HG02870 (cell line): ENCODE measurements at regions not wholly inside any gene's neighbourhood (a gene's known extent, or its start where the extent isn't known, plus 50 kb on each side); places are given as distances from the start of the nearest gene placed in this dataset.
"Not testable (repeated sequence)": the region's sequence is repeated elsewhere in the genome, so short reads cannot be mapped to it uniquely, and the experiment has no call there.

Source experiments
- ATAC-seq: cut with Tn5 transposase; IDR thresholded peaks from one replicate; pipeline ENCODE4 v1.9.1; 2021; ENCODE audit warnings: mild to moderate bottlenecking, moderate library complexity; ENCODE audit not compliant: unreplicated experiment

DNA sequence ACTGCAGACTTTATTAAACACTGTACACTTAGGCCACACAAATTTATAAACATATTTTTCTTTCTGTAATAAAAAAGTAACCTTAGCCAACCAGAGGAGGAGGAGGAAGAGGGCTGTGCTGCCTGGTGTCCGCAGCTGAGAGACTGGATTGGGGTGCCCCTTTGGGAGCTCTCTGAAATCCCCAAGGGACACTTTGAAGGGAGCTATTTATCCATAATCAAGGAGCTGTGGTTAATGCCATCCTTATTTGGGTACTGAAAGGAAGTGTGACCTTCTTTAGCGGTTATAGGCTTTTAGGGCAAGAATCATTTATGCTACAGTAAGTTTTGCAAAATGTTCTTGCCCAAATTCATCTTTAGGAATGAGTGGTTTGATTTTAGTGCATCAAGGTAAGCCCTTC lies 125.8 kb downstream of the RASSF10 start:
- no peak for ATAC-seq

DNA sequence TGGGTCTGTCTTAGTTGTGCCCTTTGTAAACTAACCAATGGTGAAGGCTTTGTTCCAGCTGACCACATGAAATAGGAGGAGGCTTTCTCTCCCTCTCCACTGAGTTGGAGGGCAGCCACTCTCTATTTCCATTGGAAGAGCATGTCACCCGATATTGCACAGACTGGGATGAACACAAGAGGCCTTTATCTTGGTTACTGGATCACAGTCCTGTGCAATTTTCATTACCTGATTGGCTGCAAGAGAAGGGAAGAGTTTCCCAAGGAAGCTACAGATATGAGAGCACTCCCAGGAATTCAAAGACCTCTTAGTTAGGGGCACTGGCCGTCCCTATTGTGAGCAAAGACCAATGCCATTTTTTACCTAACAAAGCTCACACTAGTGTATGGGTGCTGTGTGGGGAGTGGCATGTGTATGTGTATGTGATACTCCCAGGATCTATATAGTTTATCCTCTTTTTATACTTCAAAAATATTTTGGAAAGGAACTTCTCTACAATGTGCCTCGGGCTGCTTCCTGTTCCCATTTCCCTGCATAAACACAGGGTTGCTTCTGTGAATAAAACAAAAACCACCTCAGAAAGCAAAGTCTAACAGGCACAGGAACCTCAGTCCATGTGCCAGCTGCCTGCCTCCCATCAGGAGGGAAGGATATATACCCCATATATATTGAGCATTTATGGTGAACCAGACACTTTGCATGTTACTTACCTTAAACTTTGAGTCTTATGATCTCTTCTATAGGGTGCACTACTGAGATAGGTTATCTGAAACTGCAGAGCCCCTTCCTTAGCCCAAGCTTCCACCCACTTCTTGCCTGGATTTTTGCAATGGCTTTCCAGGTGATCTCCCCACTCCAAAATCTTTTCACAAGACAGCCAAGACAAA lies 126.5 kb downstream of the RASSF10 start:
- no peak for ATAC-seq

DNA sequence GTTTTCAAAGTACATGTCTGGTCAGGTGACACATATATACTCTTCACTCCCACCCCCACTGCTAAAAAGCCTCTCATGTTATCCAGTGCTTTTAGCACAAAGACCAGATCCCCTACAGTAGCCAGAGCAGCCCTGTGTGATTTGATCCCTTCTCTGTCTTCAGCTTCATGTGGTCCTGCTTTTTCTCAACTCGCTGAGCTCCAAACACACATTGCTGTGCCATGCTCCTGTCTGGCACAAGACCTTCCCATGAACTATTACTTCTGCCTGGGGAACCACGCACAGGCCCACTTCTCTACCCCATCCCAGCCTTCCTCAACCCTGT lies 127.1 kb downstream of the RASSF10 start:
- ATAC-seq = no peak

DNA sequence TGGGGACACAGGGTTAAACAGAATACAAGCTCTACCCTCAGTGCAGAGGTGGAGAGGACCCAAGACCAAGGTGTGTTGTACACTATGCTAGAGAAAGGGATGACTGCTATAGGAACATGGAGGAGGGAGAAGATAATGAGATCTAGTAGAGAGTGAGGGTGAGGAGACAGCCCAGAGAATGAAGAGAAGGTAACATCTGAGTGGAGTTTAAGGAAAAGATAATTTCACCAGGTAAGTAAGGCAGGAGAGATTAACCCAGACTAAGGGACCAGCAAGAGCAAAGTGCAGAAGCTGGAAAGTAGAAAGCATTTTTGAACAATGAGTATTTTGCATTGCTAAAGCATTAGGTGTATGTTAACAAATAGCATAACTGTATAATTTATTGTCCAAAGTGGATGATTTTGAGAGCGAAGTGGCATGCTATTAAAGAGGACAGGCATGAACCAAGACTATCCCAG lies 128.8 kb downstream of the RASSF10 start:
- no peak for ATAC-seq

DNA sequence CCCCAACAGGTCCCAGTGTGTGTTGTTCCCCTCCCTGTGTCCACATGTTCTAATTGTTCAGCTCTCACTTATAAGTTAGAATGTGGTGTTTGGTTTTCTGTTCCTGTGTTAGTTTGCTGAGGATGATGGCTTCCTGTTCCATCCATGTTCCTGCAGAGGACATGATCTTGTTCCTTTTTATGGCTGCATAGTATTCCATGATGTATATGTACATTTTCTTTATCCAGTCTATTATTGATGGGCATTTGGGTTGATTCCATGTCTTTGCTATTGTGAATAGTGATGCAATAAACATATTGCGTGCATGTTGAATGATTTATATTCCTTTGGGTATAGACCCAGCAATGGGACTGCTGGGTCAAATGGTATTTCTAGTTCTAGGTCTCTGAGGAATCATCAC lies 130.0 kb downstream of the RASSF10 start:
- ATAC-seq = not testable (repeated sequence)

DNA sequence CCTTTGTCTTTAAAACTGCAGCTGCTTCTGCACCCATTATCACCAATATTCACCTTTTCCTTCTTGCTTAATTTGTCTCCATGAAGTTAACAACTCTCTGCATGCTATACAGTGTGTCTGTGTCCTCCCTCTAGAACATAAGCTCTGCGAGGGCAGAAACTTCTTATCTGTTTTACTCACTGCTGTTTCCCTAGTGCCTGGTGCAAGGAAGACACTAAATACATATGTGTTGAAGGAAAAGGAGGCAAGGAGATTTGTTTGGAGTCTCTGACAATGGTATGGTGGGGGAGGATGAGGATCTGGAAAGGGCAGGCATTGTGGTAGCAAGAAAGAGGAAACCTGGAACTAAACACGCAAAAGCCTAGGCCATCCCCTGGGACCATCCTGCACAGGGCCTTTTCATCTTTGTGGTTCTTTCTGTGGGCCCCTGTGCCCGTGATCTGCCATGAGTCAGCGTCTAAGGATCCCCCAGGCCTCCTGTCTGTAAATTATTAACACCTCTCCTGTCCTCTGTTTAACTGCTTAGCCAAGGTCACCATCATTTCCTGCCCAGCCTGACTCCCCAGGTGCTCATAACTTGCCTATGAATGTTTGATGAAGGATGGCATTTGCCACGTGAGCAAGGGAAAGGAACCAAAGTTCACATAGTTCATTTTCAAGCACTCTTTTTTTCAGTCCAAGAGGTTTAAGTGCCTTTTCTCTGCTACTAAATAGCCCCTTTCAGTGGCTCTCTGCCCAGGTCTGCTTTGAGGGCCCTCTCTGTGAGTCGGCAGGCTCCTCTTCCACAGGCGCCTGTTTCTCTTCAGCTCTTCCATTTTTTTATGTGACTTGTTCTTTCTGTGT lies 131.1 kb downstream of the RASSF10 start:
- no peak for ATAC-seq

DNA sequence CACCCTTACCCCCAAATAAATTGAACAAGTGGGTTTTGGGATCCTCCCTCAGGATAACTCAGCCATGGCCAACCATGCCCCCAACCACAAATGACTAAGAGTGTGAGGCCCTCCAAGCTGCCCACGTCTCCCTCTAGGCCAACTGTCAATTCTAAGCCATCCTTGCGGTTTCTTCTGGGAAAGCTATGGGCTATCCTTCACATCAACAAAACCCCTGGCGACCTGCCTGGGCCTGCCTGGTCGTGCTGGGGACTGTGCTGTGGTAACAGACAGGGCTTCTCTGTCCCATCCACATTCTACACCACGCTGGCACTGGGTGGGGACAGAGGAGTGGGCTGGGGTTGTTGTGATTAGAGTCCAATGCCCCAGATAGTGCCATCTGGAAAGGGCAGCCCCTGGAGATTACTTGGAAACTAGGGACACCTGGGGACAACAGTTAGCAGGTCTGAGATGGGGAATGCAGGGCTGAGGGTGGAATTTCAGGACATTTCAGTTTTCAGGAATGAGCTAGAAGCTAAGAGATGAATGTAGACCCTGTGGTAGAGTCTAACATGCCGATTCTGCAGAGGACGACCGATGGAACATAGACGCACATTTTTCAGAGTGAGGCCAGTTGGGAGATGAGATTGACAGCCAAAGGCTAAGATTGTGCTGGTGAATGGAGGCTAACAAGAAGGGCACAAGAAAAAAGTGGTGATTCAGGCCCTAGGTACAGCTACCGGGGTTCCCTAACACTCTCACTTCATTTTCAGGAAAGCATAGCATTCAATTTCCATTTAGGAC lies 131.9 kb downstream of the RASSF10 start:
- no peak for ATAC-seq

DNA sequence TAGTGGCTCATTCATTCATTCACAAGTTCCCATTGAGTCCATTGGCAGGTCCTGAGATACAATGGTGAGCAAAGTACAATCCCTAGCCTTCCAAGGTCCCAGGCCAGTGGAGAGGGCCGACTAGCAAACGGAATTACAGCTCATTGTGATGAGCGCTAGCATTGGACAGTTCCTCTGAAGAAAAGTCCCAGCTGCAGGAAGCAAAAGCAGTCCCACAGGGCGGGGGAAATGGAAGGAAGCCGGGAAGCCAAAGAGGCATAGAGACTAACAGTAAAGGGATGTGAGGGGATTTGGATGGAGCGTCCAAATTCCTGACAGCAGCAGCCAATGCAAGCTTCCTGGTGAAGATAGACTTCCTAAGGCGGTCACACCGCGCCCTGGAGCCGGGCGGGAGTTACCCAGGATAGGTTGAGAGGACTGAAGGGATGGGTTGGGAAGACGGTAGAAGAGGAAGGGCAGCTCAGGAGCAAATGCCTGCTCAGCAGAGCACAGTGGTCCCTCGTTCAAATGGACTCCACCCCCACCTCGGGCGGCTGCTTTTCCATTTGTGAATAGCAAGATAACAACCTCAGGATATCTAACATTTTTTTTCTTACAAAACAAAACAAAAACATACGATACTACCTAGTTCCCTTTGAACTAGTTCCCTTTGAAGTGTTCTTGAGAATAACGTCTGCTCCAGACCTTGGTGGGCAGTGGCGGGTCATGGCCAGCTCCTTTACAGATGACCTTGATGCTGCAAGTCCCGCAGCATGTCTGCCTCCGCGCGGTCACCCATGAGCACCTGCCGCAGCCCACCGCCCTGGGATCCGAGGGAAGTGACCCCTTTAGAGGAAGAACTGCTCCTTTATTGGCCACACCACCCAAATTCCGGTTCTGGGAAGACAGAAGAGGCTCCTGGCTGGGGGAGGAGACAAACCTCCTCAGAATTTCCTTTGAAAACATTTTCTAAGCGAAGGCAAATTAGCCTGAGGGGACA lies 132.9 kb downstream of the RASSF10 start:
- ATAC-seq = no peak

DNA sequence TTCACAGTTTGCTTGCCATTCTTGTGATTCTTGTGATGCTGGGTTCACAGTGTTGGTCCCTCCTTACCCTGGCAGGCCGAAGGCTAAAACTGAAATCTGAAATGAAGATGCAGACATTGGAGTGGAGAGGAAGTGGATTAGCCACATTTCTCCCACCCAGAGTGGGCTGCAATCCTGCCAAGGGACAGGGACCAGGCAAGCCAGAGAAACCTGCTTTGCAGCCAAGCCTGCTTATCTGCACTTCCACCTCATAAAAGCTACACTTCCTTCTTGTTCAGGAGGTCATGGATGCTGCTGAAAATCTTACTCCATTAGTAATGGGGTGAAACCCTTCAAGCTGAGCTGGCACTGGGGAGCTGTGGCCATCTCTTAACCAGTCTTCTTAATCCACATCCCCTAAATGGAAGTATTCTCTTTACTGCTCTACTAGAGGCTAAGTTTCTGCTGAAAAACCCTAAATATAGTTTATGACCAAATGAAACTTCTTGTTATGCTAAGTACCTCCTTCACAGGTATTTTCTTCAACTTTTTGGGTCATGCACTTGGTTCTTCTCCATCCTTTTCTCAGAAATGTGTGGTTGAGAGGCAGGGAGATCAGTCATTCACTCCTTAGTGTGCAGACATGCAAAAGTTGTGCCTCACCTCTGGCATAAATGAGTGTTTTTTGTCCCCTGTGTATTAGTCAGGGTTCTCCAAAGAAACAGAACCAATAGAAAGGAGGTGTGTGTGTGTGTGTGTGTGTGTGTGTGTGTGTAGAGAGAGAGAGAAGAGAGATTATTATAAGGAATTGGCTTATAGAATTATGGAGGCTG lies 133.9 kb upstream of the BMAL1 start:
- ATAC-seq = no peak

DNA sequence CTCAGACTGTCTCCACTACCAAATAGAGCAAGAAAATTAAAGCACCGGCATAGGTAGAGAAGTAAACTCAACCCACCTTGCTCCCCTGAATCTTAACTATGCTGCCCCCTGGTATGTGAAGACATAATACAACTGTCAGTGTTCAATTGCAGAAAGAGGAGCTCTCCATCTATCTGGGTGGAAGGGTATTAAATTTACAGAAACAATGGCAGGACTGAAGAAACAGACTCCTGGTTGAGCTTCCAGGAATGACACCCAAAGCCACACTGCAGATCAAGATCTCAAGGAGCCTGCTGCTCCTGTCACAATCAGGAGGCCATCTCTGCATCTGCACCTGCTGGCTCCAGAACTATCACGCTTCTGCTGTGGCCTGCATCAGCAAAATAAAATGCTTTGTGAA lies 132.1 kb upstream of the BMAL1 start:
- no peak for ATAC-seq

DNA sequence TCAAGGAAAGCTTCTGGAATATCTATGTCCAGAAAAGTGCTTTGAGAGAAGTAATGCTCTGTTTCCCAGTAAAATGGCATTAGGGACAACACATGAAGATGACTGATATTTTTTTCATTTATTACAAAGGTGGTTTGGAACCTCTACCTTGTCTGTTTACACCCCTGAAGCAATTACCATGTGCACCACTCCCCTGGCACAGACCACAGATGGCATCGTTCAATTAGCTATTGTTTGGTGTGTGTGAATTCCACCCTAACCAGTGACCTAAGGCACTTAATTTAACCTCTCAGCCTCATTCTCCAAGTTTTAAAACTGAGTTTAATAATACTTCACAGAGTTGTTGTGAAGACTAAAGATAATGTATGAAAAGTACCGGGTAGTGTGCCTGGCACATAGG lies 127.6 kb upstream of the BMAL1 start:
- ATAC-seq = no peak

DNA sequence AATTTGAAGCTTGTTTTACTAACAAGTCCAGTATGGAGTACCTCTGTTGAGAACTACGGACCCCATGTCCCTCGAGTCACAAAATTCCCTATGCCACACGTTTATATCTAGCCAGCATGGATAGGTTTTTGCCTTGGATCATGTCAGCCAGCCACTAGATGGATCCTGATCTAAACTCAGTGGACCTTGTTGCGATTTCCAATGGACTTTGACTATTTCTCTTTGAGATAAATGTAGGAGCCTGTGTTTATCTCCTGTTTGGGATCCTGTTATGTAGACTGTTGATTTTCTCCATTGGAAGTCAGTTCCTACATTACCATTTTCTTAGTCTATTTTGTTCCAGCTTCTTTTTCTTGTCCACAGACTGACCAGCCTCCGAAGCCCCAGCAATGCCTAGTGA lies 127.1 kb upstream of the BMAL1 start:
- no peak for ATAC-seq

DNA sequence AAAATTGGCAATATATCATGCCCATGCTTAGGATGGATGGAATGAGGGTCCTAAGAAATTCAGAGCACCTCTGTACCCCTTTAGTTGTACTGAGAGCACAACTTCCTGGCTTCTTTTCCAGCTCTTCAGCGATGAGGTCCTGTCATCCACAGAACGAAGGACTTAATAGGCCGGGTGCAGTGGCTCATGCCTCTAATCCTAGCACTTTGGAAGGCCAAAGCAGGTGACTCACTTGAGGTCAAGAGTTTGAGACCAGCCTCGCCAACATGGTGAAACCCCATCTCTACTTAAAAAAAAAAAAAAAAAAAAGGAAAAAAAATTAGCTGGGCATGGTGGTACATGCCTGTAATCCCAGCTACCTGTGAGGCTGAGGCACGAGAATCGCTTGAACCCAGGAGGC lies 125.3 kb upstream of the BMAL1 start:
- no peak for ATAC-seq

DNA sequence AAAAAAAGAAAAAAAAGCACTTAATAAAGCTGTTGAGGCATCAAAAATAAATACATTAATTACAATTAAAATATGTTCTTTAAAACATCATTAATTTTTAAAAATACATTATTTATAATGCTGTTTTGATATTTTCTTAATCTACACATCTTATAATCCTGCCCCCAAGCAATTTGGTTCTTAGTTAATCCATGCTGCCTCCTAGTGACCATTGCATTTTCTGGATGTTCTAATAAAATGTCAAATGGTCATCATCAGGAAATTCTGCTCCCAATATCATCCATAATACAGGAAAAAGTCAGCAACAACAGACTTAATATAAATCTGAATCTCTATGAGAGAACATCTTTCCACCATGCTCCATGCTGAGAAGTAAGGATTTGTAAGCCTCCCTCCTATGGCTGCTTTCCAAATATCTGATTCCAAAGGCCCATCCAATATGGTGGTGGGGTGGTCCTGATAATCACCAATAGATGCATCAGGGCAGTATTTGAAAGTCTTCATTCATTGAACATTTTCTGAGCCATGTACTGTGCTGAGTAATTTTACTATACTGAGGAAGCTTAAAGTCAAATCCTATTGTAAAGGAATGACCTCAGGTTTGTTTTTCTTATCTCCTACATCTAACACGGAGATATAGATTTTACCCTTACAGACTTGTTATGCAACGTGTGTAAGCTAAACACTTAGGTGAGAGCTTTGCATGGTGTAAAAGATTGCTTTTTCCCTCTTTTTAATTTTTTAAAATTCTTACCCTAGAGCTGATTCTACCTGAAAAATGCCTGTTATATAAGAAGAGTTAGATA lies 124.7 kb upstream of the BMAL1 start:
- no peak for ATAC-seq

DNA sequence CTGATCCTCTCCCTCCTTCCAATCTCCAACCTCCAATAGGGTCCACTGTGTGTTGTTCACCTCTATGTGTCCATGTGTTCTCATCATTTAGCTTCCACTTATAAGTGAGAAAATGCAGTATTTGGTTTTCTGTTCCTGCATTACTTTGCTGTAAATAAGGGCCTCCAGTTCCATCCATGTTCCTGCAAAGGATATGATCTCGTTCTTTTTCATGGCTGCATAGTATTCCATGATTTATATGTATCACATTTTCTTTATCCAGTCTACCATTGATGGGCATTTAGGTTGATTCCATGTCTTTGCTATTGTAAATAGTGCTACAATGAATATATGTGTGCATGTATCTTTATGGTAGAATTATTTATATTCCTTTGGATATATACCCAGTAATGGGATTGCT lies 123.2 kb upstream of the BMAL1 start:
- not testable (repeated sequence) for ATAC-seq

DNA sequence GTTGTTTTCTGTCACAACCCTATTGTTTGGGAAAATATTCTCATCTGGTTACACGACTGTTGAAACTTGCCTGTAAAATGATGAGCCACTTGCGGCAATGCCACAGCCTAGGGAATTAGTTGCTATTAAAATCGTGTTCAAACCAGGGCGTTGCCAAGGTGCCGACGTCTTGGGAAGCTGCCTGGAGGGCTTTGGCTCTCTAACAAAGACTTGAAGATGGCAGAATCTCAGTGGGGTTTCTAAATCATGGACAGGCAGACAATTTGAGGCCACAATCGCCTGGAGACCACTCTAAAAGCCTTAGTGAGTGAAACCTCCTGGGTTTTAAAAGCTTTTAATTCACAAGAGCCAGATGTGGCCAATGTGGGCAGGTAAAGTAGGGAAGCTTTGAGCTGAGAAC lies 117.2 kb upstream of the BMAL1 start:
- ATAC-seq = no peak

DNA sequence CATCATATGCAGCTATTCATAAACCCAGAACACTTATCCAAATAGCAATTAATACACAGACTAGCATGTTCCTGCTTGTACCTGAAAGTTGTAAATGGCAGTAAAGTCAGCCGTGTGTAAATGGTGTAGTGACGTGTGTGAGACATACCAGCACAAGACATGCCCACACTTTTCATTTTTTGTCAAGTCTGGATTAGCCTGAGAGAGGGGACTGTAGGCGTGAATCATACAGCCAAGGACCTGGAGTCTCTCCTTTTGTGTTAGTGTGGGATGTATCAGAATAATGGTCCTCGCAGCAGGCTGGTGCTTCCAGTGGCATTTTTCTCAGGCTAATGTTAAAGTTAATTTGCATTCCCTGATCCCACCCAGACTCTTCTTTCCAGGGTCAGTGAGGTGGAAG lies 116.8 kb upstream of the BMAL1 start:
- no peak for ATAC-seq

DNA sequence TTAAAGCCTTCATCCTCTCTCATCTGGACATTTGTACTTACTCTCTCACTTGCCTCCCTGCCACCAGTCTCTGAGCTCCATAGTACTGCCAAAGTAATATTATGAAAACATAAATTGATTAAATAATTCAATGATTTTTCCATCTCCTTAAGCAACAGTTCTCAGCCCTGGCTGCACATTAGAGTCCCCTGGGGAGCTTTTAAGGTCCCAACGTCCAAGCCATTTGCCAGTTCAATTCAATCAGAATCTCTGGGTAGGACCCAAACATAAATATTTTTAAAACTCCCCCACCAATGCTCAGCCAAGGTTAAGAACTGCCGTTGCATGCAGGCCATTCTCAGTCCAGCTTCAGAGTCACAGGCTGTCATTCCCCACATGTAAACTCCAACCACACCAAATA lies 114.4 kb upstream of the BMAL1 start:
- ATAC-seq = no peak

DNA sequence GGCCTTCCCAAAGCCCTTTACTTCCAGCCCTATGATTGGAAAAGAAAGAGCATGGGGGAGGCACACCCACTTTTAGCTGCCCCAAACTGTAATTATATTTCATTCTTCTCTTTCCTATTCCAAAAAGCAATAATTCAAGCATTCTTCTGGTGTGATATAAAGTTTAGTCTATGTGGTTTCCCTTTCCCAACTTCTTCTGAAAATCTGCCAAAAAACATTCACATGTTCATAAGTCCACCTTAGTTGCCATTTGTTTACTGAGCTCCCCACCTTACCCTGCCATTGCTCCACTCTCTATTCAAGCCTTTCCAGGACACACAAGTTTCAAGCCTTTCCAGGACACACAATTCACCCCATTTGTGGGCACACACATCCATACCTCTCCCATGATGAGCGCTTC lies 111.6 kb upstream of the BMAL1 start:
- no peak for ATAC-seq
